ENCODE measurements at regions not wholly inside any gene's neighbourhood (a gene's known extent, or its start where the extent isn't known, plus 50 kb on each side); places are given as distances from the start of the nearest gene placed in this dataset.

DNA sequence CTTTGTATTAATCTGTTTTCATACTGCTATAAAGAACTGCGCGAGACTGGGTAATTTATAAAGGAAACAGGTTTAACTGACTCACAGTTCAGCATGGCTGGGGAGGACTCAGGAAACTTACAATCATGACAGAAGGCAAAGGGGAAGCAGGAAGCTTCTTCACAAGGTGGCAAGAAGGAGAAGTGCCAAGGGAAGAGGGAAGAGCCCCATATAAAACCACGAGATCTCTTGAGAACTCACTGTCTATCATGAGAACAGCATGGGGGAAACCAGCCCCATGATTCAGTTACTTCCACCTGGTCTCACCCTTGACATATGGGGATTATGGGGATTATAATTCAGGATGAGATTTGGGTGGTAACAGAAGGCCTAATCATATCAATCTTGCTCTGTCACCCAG, 60.9 kb upstream of the CHD1 start:
- Histone ChIP-seq H2BK20ac (ENCODE audit: low read length) (no peak overlapping the region), H3K4ac (replicated peaks; ENCODE audit: insufficient read length, low read depth, low read length) (no peak overlapping the region), H2AK5ac (ENCODE audit: low read depth, low read length) (no peak overlapping the region), H3K23me2 (ENCODE audit: low read depth, low read length) (no peaks in the 10 kb centered on the region), H3K79me1 (ENCODE audit: low read depth, low read length) (no peaks in the 10 kb centered on the region), H3K18ac (ENCODE audit: extremely low read depth, low read length) (no peak overlapping the region), H3K14ac (ENCODE audit: insufficient read length) (no peak overlapping the region), H3K79me2 (ENCODE audit: control insufficient read depth in 1 of 2, insufficient read depth in 2 of 2, low read length in 2 of 2) (no peaks in the 10 kb centered on the region), H4K5ac (ENCODE audit: insufficient read length, low read depth, low read length) (no peak overlapping the region), H2BK12ac (ENCODE audit: low read depth, low read length) (no peak overlapping the region), H2BK120ac (replicated peaks; ENCODE audit: low read depth, low read length) (no peak overlapping the region), H3K27ac (ENCODE audit: low read depth, low read length) (no peak overlapping the region), H2BK5ac (ENCODE audit: low read depth, low read length) (no peak overlapping the region), H4K91ac (replicated peaks; ENCODE audit: insufficient read length, low read length) (no peak overlapping the region), H3K56ac (replicated peaks; ENCODE audit: insufficient read length, low read depth, low read length) (no peak overlapping the region), H3K4me2 (ENCODE audit: insufficient read depth in 1 of 2, low read depth in 2 of 2, low read length in 2 of 2) (no peak overlapping the region), H4K8ac (ENCODE audit: extremely low read depth, insufficient read depth, low read length) (no peak overlapping the region), H2BK15ac (ENCODE audit: low read length) (no peak overlapping the region), H3K4me3 (ENCODE audit: extremely low read depth in 1 of 4, insufficient read depth in 2 of 4, low read depth in 3 of 4, low read length in 4 of 4) (no peak overlapping the region), H3K36me3 (ENCODE audit: control insufficient read depth in 2 of 4, insufficient read depth in 4 of 4, low read length in 3 of 4) (no peaks in the 10 kb centered on the region), H3K23ac (ENCODE audit: insufficient read length) (no peak overlapping the region), H3K9me3 (ENCODE audit: insufficient read depth in 2 of 2, low read depth in 1 of 2, low read length in 1 of 2) (no peaks in the 10 kb centered on the region), H2AFZ (ENCODE audit: low read length) (no peak overlapping the region), H3K27me3 (replicated peaks in 1 of 4; ENCODE audit: control insufficient read depth in 3 of 4, extremely low read depth in 1 of 4, insufficient read depth in 3 of 4, low read length in 3 of 4) (no peaks in the 10 kb centered on the region), H4K20me1 (replicated peaks in 1 of 2; ENCODE audit: control insufficient read depth in 1 of 2, insufficient read depth in 2 of 2, low read length in 2 of 2) (no peaks in the 10 kb centered on the region), H3K4me1 (replicated peaks in 1 of 4; ENCODE audit: control insufficient read depth in 3 of 4, insufficient read depth in 4 of 4, low read length in 3 of 4) (no peaks in the 10 kb centered on the region), H3K9ac (replicated peaks in 1 of 4; ENCODE audit: extremely low read depth in 1 of 4, low read depth in 3 of 4, low read length in 3 of 4) (no peak overlapping the region)
- no peak for FAIRE-seq
- WGBS, 2 experiments (ENCODE audit: extremely low coverage in 1 of 2, insufficient coverage in 1 of 2, insufficient read length in 1 of 2, insufficient replicate concordance in 2 of 2, low coverage in 1 of 2, low lambda C conversion rate in 2 of 2, missing lambda C conversion rate in 1 of 2): 29% methylated on average over 3 of the region's 3 CpGs; no CpG with 5 or more reads in 1 of the 2 experiments
- CTCF ChIA-PET (ENCODE audit: partially characterized antibody): no interaction called here
- DNase-seq (ENCODE audit: low read depth in 1 of 2, low spot score in 2 of 2): no peak
- POLR2A ChIA-PET (ENCODE audit: partially characterized antibody): no interaction called here
- no peak for TF ChIP-seq RAD21 (IDR thresholded peaks at IDR 0.05 in 1 of 2, conservative IDR thresholded peaks at IDR 0.05 in 1 of 2; ENCODE audit: low read depth in 2 of 2, low read length in 2 of 2)
- TF ChIP-seq SP1 (IDR thresholded peaks at IDR 0.05; ENCODE audit: low read depth, low read length): no peak
- TF ChIP-seq, protein P1, sequence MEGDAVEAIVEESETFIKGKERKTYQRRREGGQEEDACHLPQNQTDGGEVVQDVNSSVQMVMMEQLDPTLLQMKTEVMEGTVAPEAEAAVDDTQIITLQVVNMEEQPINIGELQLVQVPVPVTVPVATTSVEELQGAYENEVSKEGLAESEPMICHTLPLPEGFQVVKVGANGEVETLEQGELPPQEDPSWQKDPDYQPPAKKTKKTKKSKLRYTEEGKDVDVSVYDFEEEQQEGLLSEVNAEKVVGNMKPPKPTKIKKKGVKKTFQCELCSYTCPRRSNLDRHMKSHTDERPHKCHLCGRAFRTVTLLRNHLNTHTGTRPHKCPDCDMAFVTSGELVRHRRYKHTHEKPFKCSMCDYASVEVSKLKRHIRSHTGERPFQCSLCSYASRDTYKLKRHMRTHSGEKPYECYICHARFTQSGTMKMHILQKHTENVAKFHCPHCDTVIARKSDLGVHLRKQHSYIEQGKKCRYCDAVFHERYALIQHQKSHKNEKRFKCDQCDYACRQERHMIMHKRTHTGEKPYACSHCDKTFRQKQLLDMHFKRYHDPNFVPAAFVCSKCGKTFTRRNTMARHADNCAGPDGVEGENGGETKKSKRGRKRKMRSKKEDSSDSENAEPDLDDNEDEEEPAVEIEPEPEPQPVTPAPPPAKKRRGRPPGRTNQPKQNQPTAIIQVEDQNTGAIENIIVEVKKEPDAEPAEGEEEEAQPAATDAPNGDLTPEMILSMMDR (IDR thresholded peaks at IDR 0.05; ENCODE audit: control extremely low read depth in 1 of 3, insufficient read depth in 1 of 3, low read depth in 1 of 3, low read length in 3 of 3): no peak
- TF ChIP-seq EGR1 (IDR thresholded peaks at IDR 0.05; ENCODE audit: borderline replicate concordance, low read depth, low read length): no peak
- TF ChIP-seq, protein P2, sequence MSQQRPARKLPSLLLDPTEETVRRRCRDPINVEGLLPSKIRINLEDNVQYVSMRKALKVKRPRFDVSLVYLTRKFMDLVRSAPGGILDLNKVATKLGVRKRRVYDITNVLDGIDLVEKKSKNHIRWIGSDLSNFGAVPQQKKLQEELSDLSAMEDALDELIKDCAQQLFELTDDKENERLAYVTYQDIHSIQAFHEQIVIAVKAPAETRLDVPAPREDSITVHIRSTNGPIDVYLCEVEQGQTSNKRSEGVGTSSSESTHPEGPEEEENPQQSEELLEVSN (IDR thresholded peaks at IDR 0.05): no peak

All from H1 (cell line).